ENCODE measurements at regions not wholly inside any gene's neighbourhood (a gene's known extent, or its start where the extent isn't known, plus 50 kb on each side); places are given as distances from the start of the nearest gene placed in this dataset.

GRCh38 chr2:147572622-147573021 lies 272.2 kb upstream of the ACVR2A start:
- Histone ChIP-seq H3K36me3 (ENCODE audit: low read depth) (no peaks in the 10 kb centered on the region), H3K79me2 (ENCODE audit: low read depth) (no peaks in the 10 kb centered on the region), H3K27ac (no peak overlapping the region), H3K27me3 (ENCODE audit: insufficient read depth, low read depth) (no peaks in the 10 kb centered on the region), H2AFZ (no peak overlapping the region), H3K4me1 (replicated peaks; ENCODE audit: insufficient read depth) (no peaks in the 10 kb centered on the region), H3F3A (ENCODE audit: insufficient read depth, low read depth) (no peaks in the 10 kb centered on the region), H3K4me3 (no peak overlapping the region), H4K20me1 (ENCODE audit: insufficient read depth) (no peaks in the 10 kb centered on the region), H3K9me3 (ENCODE audit: insufficient read depth, low read depth) (no peaks in the 10 kb centered on the region), H3K9me2 (ENCODE audit: insufficient read depth) (no peaks in the 10 kb centered on the region), H3K4me2 (no peak overlapping the region)
- CTCF ChIA-PET, result no interaction called here
- POLR2A ChIA-PET (ENCODE audit: unreplicated experiment), result no interaction called here
- intact Hi-C loops (cut with micrococcal nuclease; ENCODE audit: unreplicated experiment), result no loop called here
- no TSS peak for BruUV-seq (replicated peaks)
- TF ChIP-seq CTCF (conservative IDR thresholded peaks at IDR 0.05) (no peak), EZH2 (IDR thresholded peaks at IDR 0.05; ENCODE audit: low read depth) (no peak)
- DNase-seq, result no peak

GRCh38 chr2:147569426-147569825 lies 275.4 kb upstream of the ACVR2A start:
- DNase-seq, result no peak
- Histone ChIP-seq H3K27me3 (ENCODE audit: insufficient read depth, low read depth) (no peaks in the 10 kb centered on the region), H3K9me3 (ENCODE audit: insufficient read depth, low read depth) (no peaks in the 10 kb centered on the region), H3K79me2 (ENCODE audit: low read depth) (no peaks in the 10 kb centered on the region), H3K4me3 (no peak overlapping the region), H3K27ac (no peak overlapping the region), H3K4me2 (no peak overlapping the region), H4K20me1 (ENCODE audit: insufficient read depth) (no peaks in the 10 kb centered on the region), H2AFZ (no peak overlapping the region), H3K4me1 (replicated peaks; ENCODE audit: insufficient read depth) (no peaks in the 10 kb centered on the region), H3F3A (ENCODE audit: insufficient read depth, low read depth) (no peaks in the 10 kb centered on the region), H3K36me3 (ENCODE audit: low read depth) (no peaks in the 10 kb centered on the region), H3K9me2 (ENCODE audit: insufficient read depth) (no peaks in the 10 kb centered on the region)
- intact Hi-C loops (cut with micrococcal nuclease; ENCODE audit: unreplicated experiment), result no loop called here
- CTCF ChIA-PET, result no interaction called here
- no TSS peak for BruUV-seq (replicated peaks)
- POLR2A ChIA-PET (ENCODE audit: unreplicated experiment), result no interaction called here
- TF ChIP-seq EZH2 (IDR thresholded peaks at IDR 0.05; ENCODE audit: low read depth), result no peak
- TF ChIP-seq CTCF (conservative IDR thresholded peaks at IDR 0.05), result no peak

- no peaks in the 10 kb centered on the region for H3K27me3 ChIP-seq (ENCODE audit: insufficient read depth, low read depth)
- intact Hi-C loops (cut with micrococcal nuclease; ENCODE audit: unreplicated experiment), result no loop called here
- no peaks in the 10 kb centered on the region for H3K79me2 ChIP-seq (ENCODE audit: low read depth)
- no peaks in the 10 kb centered on the region for H3K4me1 ChIP-seq (replicated peaks; ENCODE audit: insufficient read depth)
- BruUV-seq (replicated peaks), result no TSS peak
- POLR2A ChIA-PET (ENCODE audit: unreplicated experiment), result no interaction called here
- DNase-seq, result no peak
- no peaks in the 10 kb centered on the region for H3K9me2 ChIP-seq (ENCODE audit: insufficient read depth)
- no peaks in the 10 kb centered on the region for H4K20me1 ChIP-seq (ENCODE audit: insufficient read depth)
- no peak overlapping the region for H2AFZ ChIP-seq
- H3K27ac ChIP-seq, result no peak overlapping the region
- TF ChIP-seq EZH2 (IDR thresholded peaks at IDR 0.05; ENCODE audit: low read depth) (no peak), CTCF (conservative IDR thresholded peaks at IDR 0.05) (no peak)
- no peaks in the 10 kb centered on the region for H3F3A ChIP-seq (ENCODE audit: insufficient read depth, low read depth)
- CTCF ChIA-PET, result no interaction called here
- no peak overlapping the region for H3K4me2 ChIP-seq
- no peaks in the 10 kb centered on the region for H3K36me3 ChIP-seq (ENCODE audit: low read depth)
- H3K9me3 ChIP-seq (ENCODE audit: insufficient read depth, low read depth), result no peaks in the 10 kb centered on the region
- H3K4me3 ChIP-seq, result no peak overlapping the region
Measured at GRCh38 chr2:147568109-147568508, 276.7 kb upstream of the ACVR2A start.
